ENCODE measurements at regions not wholly inside any gene's neighbourhood (a gene's known extent, or its start where the extent isn't known, plus 50 kb on each side); places are given as distances from the start of the nearest gene placed in this dataset.

GRCh38 chr6:44538131-44538806, 150.8 kb downstream of the CDC5L start:
- no peaks in the 10 kb centered on the region for H3K4me1 Mint-ChIP-seq
- no peaks in the 10 kb centered on the region for H3K36me3 Mint-ChIP-seq
- no peak overlapping the region for H3K4me3 Mint-ChIP-seq
- no peak overlapping the region for H3K27ac Mint-ChIP-seq
- peaks cover 2 to 5% (median 2%) of the 10 kb centered on the region in 3 donors for H3K27me3 Mint-ChIP-seq (ENCODE audit: low read depth in 3 of 3)
- DNase-seq: no peak
- H3K9me3 Mint-ChIP-seq: no peaks in the 10 kb centered on the region

GRCh38 chr6:44538807-44539201, 151.3 kb downstream of the CDC5L start:
- no peak for DNase-seq
- no peak overlapping the region for H3K4me3 Mint-ChIP-seq

GRCh38 chr6:44539701-44540355, 152.3 kb downstream of the CDC5L start:
- Mint-ChIP-seq H3K4me1 (no peaks in the 10 kb centered on the region), H3K27me3 (ENCODE audit: low read depth in 3 of 3) (peaks cover 2 to 5% (median 3%) of the 10 kb centered on the region in 3 donors), H3K36me3 (no peaks in the 10 kb centered on the region), H3K4me3 (no peak overlapping the region), H3K27ac (no peak overlapping the region), H3K9me3 (peaks cover 0 to 2% (median 0%) of the 10 kb centered on the region in 6 donors)
- DNase-seq: no peak

More at GRCh38 chr6:44538807-44539201, 151.3 kb downstream of the CDC5L start:
- no peaks in the 10 kb centered on the region for H3K4me1 Mint-ChIP-seq
- no peaks in the 10 kb centered on the region for H3K9me3 Mint-ChIP-seq
- H3K27ac Mint-ChIP-seq: no peak overlapping the region
- no peaks in the 10 kb centered on the region for H3K36me3 Mint-ChIP-seq
- peaks cover 2 to 5% (median 2%) of the 10 kb centered on the region in 3 donors for H3K27me3 Mint-ChIP-seq (ENCODE audit: low read depth in 3 of 3)

GRCh38 chr6:44540881-44541280, 153.4 kb downstream of the CDC5L start:
- DNase-seq: no peak
- Mint-ChIP-seq H3K4me1 (no peaks in the 10 kb centered on the region), H3K9me3 (peaks cover 0 to 2% (median 0%) of the 10 kb centered on the region in 6 donors), H3K27me3 (ENCODE audit: low read depth in 3 of 3) (peaks cover 2 to 5% (median 4%) of the 10 kb centered on the region in 3 donors), H3K4me3 (no peak overlapping the region), H3K27ac (no peak overlapping the region), H3K36me3 (no peaks in the 10 kb centered on the region)

GRCh38 chr6:44542401-44543116, 155.1 kb downstream of the CDC5L start:
- H3K4me1 Mint-ChIP-seq: no peaks in the 10 kb centered on the region
- H3K27ac Mint-ChIP-seq: no peak overlapping the region
- H3K4me3 Mint-ChIP-seq: no peak overlapping the region
- DNase-seq: no peak
- H3K27me3 Mint-ChIP-seq (ENCODE audit: low read depth in 3 of 3): peaks cover 2 to 6% (median 5%) of the 10 kb centered on the region in 3 donors
- peaks cover 0 to 2% (median 0%) of the 10 kb centered on the region in 6 donors for H3K9me3 Mint-ChIP-seq
- no peaks in the 10 kb centered on the region for H3K36me3 Mint-ChIP-seq

- no peak overlapping the region for H3K4me3 Mint-ChIP-seq
- H3K4me1 Mint-ChIP-seq: no peaks in the 10 kb centered on the region
- H3K27me3 Mint-ChIP-seq (ENCODE audit: low read depth in 3 of 3): peaks cover 2 to 4% (median 3%) of the 10 kb centered on the region in 3 donors
- H3K27ac Mint-ChIP-seq: no peak overlapping the region
- DNase-seq: no peak
- H3K36me3 Mint-ChIP-seq: no peaks in the 10 kb centered on the region
- peaks cover 0 to 2% (median 0%) of the 10 kb centered on the region in 6 donors for H3K9me3 Mint-ChIP-seq
These were observed 156.2 kb downstream of the CDC5L start for GRCh38 chr6:44543664-44544063.

- no peaks in the 10 kb centered on the region for H3K36me3 Mint-ChIP-seq
- H3K9me3 Mint-ChIP-seq: peaks cover 0 to 2% (median 0%) of the 10 kb centered on the region in 6 donors
- H3K27me3 Mint-ChIP-seq (ENCODE audit: low read depth in 3 of 3): peaks cover 2 to 4% (median 3%) of the 10 kb centered on the region in 3 donors
- no peak overlapping the region for H3K4me3 Mint-ChIP-seq
- H3K27ac Mint-ChIP-seq: no peak overlapping the region
- DNase-seq: no peak
- H3K4me1 Mint-ChIP-seq: no peaks in the 10 kb centered on the region
These were observed 157.7 kb downstream of the CDC5L start for GRCh38 chr6:44545224-44545623.

- H3K4me3 Mint-ChIP-seq: no peak overlapping the region
- H3K9me3 Mint-ChIP-seq: peaks cover 0 to 2% (median 0%) of the 10 kb centered on the region in 6 donors
- peaks cover 0 to 7% (median 0%) of the 10 kb centered on the region in 3 donors for H3K27me3 Mint-ChIP-seq (ENCODE audit: low read depth in 3 of 3)
- H3K4me1 Mint-ChIP-seq: no peaks in the 10 kb centered on the region
- H3K36me3 Mint-ChIP-seq: no peaks in the 10 kb centered on the region
- no peak for DNase-seq
- no peak overlapping the region for H3K27ac Mint-ChIP-seq
These were observed 160.8 kb downstream of the CDC5L start for GRCh38 chr6:44548319-44548718.

- Mint-ChIP-seq H3K4me1 (no peaks in the 10 kb centered on the region), H3K9me3 (peaks cover 0 to 2% (median 0%) of the 10 kb centered on the region in 6 donors), H3K36me3 (no peaks in the 10 kb centered on the region), H3K27ac (no peak overlapping the region), H3K27me3 (ENCODE audit: low read depth in 3 of 3) (peaks cover 0 to 7% (median 0%) of the 10 kb centered on the region in 3 donors), H3K4me3 (no peak overlapping the region)
- DNase-seq: no peak
These were observed 162.0 kb downstream of the CDC5L start for GRCh38 chr6:44549516-44549915.

- Mint-ChIP-seq H3K27ac (no peak overlapping the region), H3K4me1 (no peaks in the 10 kb centered on the region), H3K4me3 (no peak overlapping the region), H3K9me3 (no peaks in the 10 kb centered on the region), H3K27me3 (ENCODE audit: low read depth in 3 of 3) (peaks cover 3 to 8% (median 8%) of the 10 kb centered on the region in 3 donors), H3K36me3 (no peaks in the 10 kb centered on the region)
- DNase-seq: no peak
These were observed 166.7 kb downstream of the CDC5L start for GRCh38 chr6:44554194-44554593.

GRCh38 chr6:44554861-44555260, 167.4 kb downstream of the CDC5L start:
- H3K4me1 Mint-ChIP-seq: no peaks in the 10 kb centered on the region
- no peak overlapping the region for H3K27ac Mint-ChIP-seq
- no peaks in the 10 kb centered on the region for H3K36me3 Mint-ChIP-seq
- no peak for DNase-seq
- H3K9me3 Mint-ChIP-seq: no peaks in the 10 kb centered on the region
- H3K27me3 Mint-ChIP-seq (ENCODE audit: low read depth in 3 of 3): peaks cover 3 to 10% (median 9%) of the 10 kb centered on the region in 3 donors
- H3K4me3 Mint-ChIP-seq: no peak overlapping the region

GRCh38 chr6:44556046-44556445, 168.5 kb downstream of the CDC5L start:
- Mint-ChIP-seq H3K9me3 (no peaks in the 10 kb centered on the region), H3K4me1 (no peaks in the 10 kb centered on the region), H3K4me3 (no peak overlapping the region), H3K27ac (no peak overlapping the region), H3K36me3 (no peaks in the 10 kb centered on the region), H3K27me3 (ENCODE audit: low read depth in 3 of 3) (peaks cover 8 to 12% (median 9%) of the 10 kb centered on the region in 3 donors)
- DNase-seq: no peak

- peaks cover 7 to 19% (median 11%) of the 10 kb centered on the region in 3 donors for H3K27me3 Mint-ChIP-seq (ENCODE audit: low read depth in 3 of 3)
- H3K4me3 Mint-ChIP-seq: no peak overlapping the region
- H3K36me3 Mint-ChIP-seq: no peaks in the 10 kb centered on the region
- H3K9me3 Mint-ChIP-seq: peaks cover 0 to 1% (median 0%) of the 10 kb centered on the region in 6 donors
- no peak overlapping the region for H3K27ac Mint-ChIP-seq
- no peak for DNase-seq
- H3K4me1 Mint-ChIP-seq: peaks cover 2 to 6% of the 10 kb centered on the region in 2 donors
These were observed 170.7 kb downstream of the CDC5L start for GRCh38 chr6:44558024-44558831.
